GM23338 (cell line): ENCODE measurements at regions not wholly inside any gene's neighbourhood (a gene's known extent, or its start where the extent isn't known, plus 50 kb on each side); places are given as distances from the start of the nearest gene placed in this dataset.

ENCODE experiments used
- ATAC-seq: fragments of 200-7000 bp; cut with Tn5 transposase; 3 replicates; pipeline ENCODE4 v1.9.1; 2020
- DNase-seq: peaks from one replicate; pipeline ENCODE4 v3.0.0-alpha.2; 2015; ENCODE audit warnings: low spot score
- H2AFZ ChIP-seq: fragments of 200-600 bp; sonication (generic); 2 replicates; pipeline ENCODE4 v1.8.0; 2016; ENCODE audit warnings: antibody characterized with exemption, mild to moderate bottlenecking, moderate library complexity
- H3F3A ChIP-seq: fragments of 200-600 bp; sonication (generic); replicated peaks from 2 replicates; pipeline ENCODE4 v1.8.0; 2017; ENCODE audit warnings: antibody characterized with exemption, mixed run types, low read depth
- H3K27ac ChIP-seq: fragments of 200-600 bp; sonication (generic); 2 replicates; pipeline ENCODE4 v1.6.1; 2016; ENCODE audit warnings: low read depth
- H3K27me3 ChIP-seq: fragments of 200-600 bp; sonication (generic); 2 replicates; pipeline ENCODE4 v1.8.0; 2016; ENCODE audit warnings: mild to moderate bottlenecking, mixed run types, moderate library complexity; ENCODE audit not compliant: insufficient read depth
- H3K36me3 ChIP-seq: fragments of 200-600 bp; sonication (generic); 2 replicates; pipeline ENCODE4 v1.8.0; 2016; ENCODE audit warnings: mild to moderate bottlenecking; ENCODE audit not compliant: insufficient read depth
- H3K4me1 ChIP-seq: fragments of 200-600 bp; sonication (generic); 2 replicates; pipeline ENCODE4 v1.8.0; 2016; ENCODE audit warnings: mild to moderate bottlenecking, moderate library complexity; ENCODE audit not compliant: insufficient read depth
- H3K4me2 ChIP-seq: fragments of 200-600 bp; sonication (generic); 2 replicates; pipeline ENCODE4 v1.7.1; 2017; ENCODE audit warnings: mixed run types
- H3K4me3 ChIP-seq: fragments of 200-600 bp; sonication (generic); 2 replicates; pipeline ENCODE4 v1.6.1; 2016; ENCODE audit warnings: mixed run types
- H3K79me2 ChIP-seq: fragments of 200-600 bp; sonication (generic); replicated peaks from 2 replicates; pipeline ENCODE4 v1.8.0; 2017; ENCODE audit warnings: mild to moderate bottlenecking; ENCODE audit not compliant: insufficient read depth
- H3K9me2 ChIP-seq: fragments of 200-600 bp; sonication (generic); 2 replicates; pipeline ENCODE4 v1.8.0; 2017; ENCODE audit not compliant: insufficient read depth
- H4K20me1 ChIP-seq: fragments of 200-600 bp; sonication (generic); replicated peaks from 2 replicates; pipeline ENCODE4 v1.8.0; 2017; ENCODE audit warnings: mild to moderate bottlenecking; ENCODE audit not compliant: insufficient read depth
- H3K27ac Mint-ChIP-seq: 2 replicates; pipeline ENCODE4 v1.8.0; 2020; ENCODE audit warnings: inconsistent platforms, mild to moderate bottlenecking, moderate library complexity, mixed read lengths
- H3K27me3 Mint-ChIP-seq: 3 replicates; pipeline ENCODE4 v1.8.0; 2022; ENCODE audit warnings: low read depth, mild to moderate bottlenecking, moderate library complexity, mixed read lengths, inconsistent platforms; ENCODE audit not compliant: insufficient read depth, poor library complexity
- H3K36me3 Mint-ChIP-seq: 3 replicates; pipeline ENCODE4 v1.8.0; 2021; ENCODE audit warnings: low read depth, mild to moderate bottlenecking, inconsistent platforms, moderate library complexity, mixed read lengths
- H3K4me1 Mint-ChIP-seq: 3 replicates; pipeline ENCODE4 v1.8.0; 2020; ENCODE audit warnings: mild to moderate bottlenecking, inconsistent platforms, mixed read lengths
- H3K4me3 Mint-ChIP-seq: 3 replicates; pipeline ENCODE4 v1.8.0; 2021; ENCODE audit warnings: moderate library complexity, mild to moderate bottlenecking, inconsistent platforms, mixed read lengths
- H3K9me3 Mint-ChIP-seq: 3 replicates; pipeline ENCODE4 v1.8.0; 2020; ENCODE audit warnings: moderate library complexity, mild to moderate bottlenecking, inconsistent platforms, mixed read lengths
- CTCF ChIP-seq, 2 experiments: fragments of 200-600 bp in 1 of 2; sonication (generic) in 1 of 2; conservative IDR thresholded peaks; 2 replicates each; pipeline versions ENCODE4 v1.5.1 to v1.6.1; 2016 to 2017; ENCODE audit warnings: antibody characterized with exemption in 2 of 2, low read depth in 2 of 2, mild to moderate bottlenecking in 2 of 2, moderate library complexity in 1 of 2
- ETS1 ChIP-seq: IDR thresholded peaks from 2 replicates; pipeline ENCODE4 v1.6.1; 2016; ENCODE audit warnings: antibody characterized with exemption
- EZH2 ChIP-seq: fragments of 200-600 bp; sonication (generic); IDR thresholded peaks from one replicate; pipeline ENCODE4 v1.8.0; 2017; ENCODE audit warnings: antibody characterized with exemption, mild to moderate bottlenecking, low read depth; ENCODE audit not compliant: unreplicated experiment
- EZH2phosphoT487 ChIP-seq: fragments of 200-600 bp; sonication (generic); IDR thresholded peaks from one replicate; pipeline ENCODE4 v1.8.1; 2018; ENCODE audit warnings: antibody characterized with exemption; ENCODE audit not compliant: unreplicated experiment
- JUNB ChIP-seq: IDR thresholded peaks from one replicate; pipeline ENCODE4 v1.6.1; 2016; ENCODE audit warnings: antibody characterized with exemption; ENCODE audit not compliant: unreplicated experiment
- NANOG ChIP-seq: IDR thresholded peaks from 2 replicates; pipeline ENCODE4 v1.6.1; 2016; ENCODE audit warnings: antibody characterized with exemption, borderline replicate concordance
- POLR2AphosphoS5 ChIP-seq: IDR thresholded peaks from 2 replicates; pipeline ENCODE4 v1.6.1; 2016; ENCODE audit warnings: antibody characterized with exemption, low read depth
- REST ChIP-seq: IDR thresholded peaks from one replicate; pipeline ENCODE4 v1.6.1; 2018; ENCODE audit warnings: antibody characterized with exemption; ENCODE audit not compliant: unreplicated experiment
- STAT1 ChIP-seq: IDR thresholded peaks from one replicate; pipeline ENCODE4 v1.6.1; 2016; ENCODE audit warnings: antibody characterized with exemption; ENCODE audit not compliant: unreplicated experiment
- ZNF114 ChIP-seq: fragments of 250-450 bp; sonication (Bioruptor Pico); IDR thresholded peaks from 2 replicates; pipeline ENCODE4 v1.5.0; 2020; ENCODE audit warnings: mild to moderate bottlenecking, moderate library complexity

GRCh38 chr10:36515319-36515718 is 610.1 kb upstream of the ANKRD30A start:
- TF ChIP-seq ZNF114 (CRISPR knock-in tag), result no peak
- no peak for TF ChIP-seq EZH2
- TF ChIP-seq NANOG, result no peak
- no peak for TF ChIP-seq REST
- no peak for TF ChIP-seq EZH2phosphoT487
- no peak for TF ChIP-seq STAT1
- H3F3A ChIP-seq, result no peaks in the 10 kb centered on the region
- Mint-ChIP-seq H3K36me3 (0 out of 3 replicates have a peak, but pooled peaks cover 2% of the 10 kb centered on the region), H3K27me3 (peaks cover 3% of the 10 kb centered on the region), H3K4me3 (no peak overlapping the region), H3K9me3 (peaks cover 8% of the 10 kb centered on the region), H3K27ac (no peak overlapping the region), H3K4me1 (no peaks in the 10 kb centered on the region)
- no peak overlapping the region for H3K27ac ChIP-seq
- no peaks in the 10 kb centered on the region for H3K79me2 ChIP-seq
- H2AFZ ChIP-seq, result no peak overlapping the region
- no peaks in the 10 kb centered on the region for H3K36me3 ChIP-seq
- no peaks in the 10 kb centered on the region for H3K4me1 ChIP-seq
- no peak overlapping the region for H3K4me2 ChIP-seq
- H3K9me2 ChIP-seq, result no peaks in the 10 kb centered on the region
- no peak for DNase-seq
- H3K4me3 ChIP-seq, result no peak overlapping the region
- H3K27me3 ChIP-seq, result no peaks in the 10 kb centered on the region
- ATAC-seq, result no peak
- no peaks in the 10 kb centered on the region for H4K20me1 ChIP-seq

- Histone ChIP-seq H4K20me1 (no peaks in the 10 kb centered on the region), H3K36me3 (no peaks in the 10 kb centered on the region), H3K4me3 (no peak overlapping the region), H3F3A (no peaks in the 10 kb centered on the region), H3K27me3 (no peaks in the 10 kb centered on the region), H3K27ac (no peak overlapping the region), H3K4me2 (no peak overlapping the region), H3K4me1 (no peaks in the 10 kb centered on the region), H3K9me2 (no peaks in the 10 kb centered on the region), H2AFZ (peak overlapping the region; percentile 1; the same call in 1 of the 2 replicates), H3K79me2 (no peaks in the 10 kb centered on the region)
- Mint-ChIP-seq H3K36me3 (no peaks in the 10 kb centered on the region), H3K27ac (no peak overlapping the region), H3K4me3 (no peak overlapping the region), H3K9me3 (no peaks in the 10 kb centered on the region; the same call in 2 of the 3 replicates), H3K27me3 (peaks cover 5% of the 10 kb centered on the region), H3K4me1 (no peaks in the 10 kb centered on the region)
- no peak for ATAC-seq
- TF ChIP-seq POLR2AphosphoS5, result no peak
- TF ChIP-seq CTCF (conservative IDR thresholded peaks at IDR 0.05; ENCODE audit: low read depth in 2 of 2), result no peak
- no peak for TF ChIP-seq EZH2phosphoT487
- no peak for TF ChIP-seq EZH2
- no peak for TF ChIP-seq ETS1
- no peak for TF ChIP-seq REST
- TF ChIP-seq ZNF114 (CRISPR knock-in tag), result no peak
- TF ChIP-seq JUNB, result no peak
- DNase-seq, result no peak
Measured at GRCh38 chr10:36507715-36508114, 617.7 kb upstream of the ANKRD30A start.
